SU-DHL-6 (cell line): ENCODE measurements at regions not wholly inside any gene's neighbourhood (a gene's known extent, or its start where the extent isn't known, plus 50 kb on each side); places are given as distances from the start of the nearest gene placed in this dataset.

Experiments used
- EZH2phosphoT487 ChIP-seq: fragments of 200-600 bp; sonication (generic), shearing (Covaris generic); conservative IDR thresholded peaks from 2 replicates; pipeline ENCODE4 v1.6.1; 2018; ENCODE audit warnings: mild to moderate bottlenecking, antibody characterized with exemption, low read length, moderate library complexity, mixed read lengths
- TF ChIP-seq, protein P1 (sequence below): fragments of 200-600 bp; sonication (generic); IDR thresholded peaks from one replicate; pipeline ENCODE4 v1.5.1; 2017; ENCODE audit warnings: antibody characterized with exemption, mild to moderate bottlenecking, low read length, moderate library complexity; ENCODE audit not compliant: insufficient read depth, poor library complexity, severe bottlenecking

- TF ChIP-seq, protein P1, sequence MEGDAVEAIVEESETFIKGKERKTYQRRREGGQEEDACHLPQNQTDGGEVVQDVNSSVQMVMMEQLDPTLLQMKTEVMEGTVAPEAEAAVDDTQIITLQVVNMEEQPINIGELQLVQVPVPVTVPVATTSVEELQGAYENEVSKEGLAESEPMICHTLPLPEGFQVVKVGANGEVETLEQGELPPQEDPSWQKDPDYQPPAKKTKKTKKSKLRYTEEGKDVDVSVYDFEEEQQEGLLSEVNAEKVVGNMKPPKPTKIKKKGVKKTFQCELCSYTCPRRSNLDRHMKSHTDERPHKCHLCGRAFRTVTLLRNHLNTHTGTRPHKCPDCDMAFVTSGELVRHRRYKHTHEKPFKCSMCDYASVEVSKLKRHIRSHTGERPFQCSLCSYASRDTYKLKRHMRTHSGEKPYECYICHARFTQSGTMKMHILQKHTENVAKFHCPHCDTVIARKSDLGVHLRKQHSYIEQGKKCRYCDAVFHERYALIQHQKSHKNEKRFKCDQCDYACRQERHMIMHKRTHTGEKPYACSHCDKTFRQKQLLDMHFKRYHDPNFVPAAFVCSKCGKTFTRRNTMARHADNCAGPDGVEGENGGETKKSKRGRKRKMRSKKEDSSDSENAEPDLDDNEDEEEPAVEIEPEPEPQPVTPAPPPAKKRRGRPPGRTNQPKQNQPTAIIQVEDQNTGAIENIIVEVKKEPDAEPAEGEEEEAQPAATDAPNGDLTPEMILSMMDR: no peak
- TF ChIP-seq EZH2phosphoT487: no peak
Measured at GRCh38 chr13:105732806-105733529, 802.5 kb downstream of the EFNB2 start.
